ENCODE measurements at regions not wholly inside any gene's neighbourhood (a gene's known extent, or its start where the extent isn't known, plus 50 kb on each side); places are given as distances from the start of the nearest gene placed in this dataset.

GRCh38 chr10:31210190-31210589 is 108.8 kb upstream of the ZEB1 start:
- no peak for DNase-seq (ENCODE audit: low spot score)
- Histone ChIP-seq H3K79me2 (ENCODE audit: insufficient read depth, low read length) (no peaks in the 10 kb centered on the region), H3K27me3 (ENCODE audit: control insufficient read depth in 1 of 2, insufficient read depth in 2 of 2, low read length in 2 of 2) (peaks cover 0 to 22% of the 10 kb centered on the region in 2 experiments; a peak in 3 of 5 replicates), H3K4me2 (ENCODE audit: low read depth, low read length) (no peak overlapping the region), H4K20me1 (ENCODE audit: insufficient read depth, low read length) (no peaks in the 10 kb centered on the region), H3K36me3 (replicated peaks in 1 of 2; ENCODE audit: control insufficient read depth in 1 of 2, insufficient read depth in 2 of 2, low read length in 2 of 2) (no peaks in the 10 kb centered on the region), H3K9ac (ENCODE audit: insufficient read depth, low read depth, low read length) (no peak overlapping the region), H2AFZ (ENCODE audit: low read length) (no peak overlapping the region), H3K9me3 (ENCODE audit: low read length) (no peaks in the 10 kb centered on the region), H3K27ac (ENCODE audit: extremely low read length, insufficient read depth, low read length) (no peak overlapping the region), H3K4me1 (ENCODE audit: insufficient read depth, low read length) (no peaks in the 10 kb centered on the region), H3K4me3 (replicated peaks in 1 of 3; ENCODE audit: insufficient read depth in 1 of 3, low read depth in 2 of 3, low read length in 3 of 3) (no peak overlapping the region)
- intact Hi-C loops (cut with micrococcal nuclease; ENCODE audit: unreplicated experiment) (no loop called here), in situ Hi-C loops (cut with HindIII; ENCODE audit: extremely low pct_ligation_motif_present, low pct_unique_long_range_greater_than_20kb) (no loop called here)
- FAIRE-seq = no peak
- TF ChIP-seq NFATC3 (CRISPR knock-in tag; IDR thresholded peaks at IDR 0.05) (no peak), SAP130 (CRISPR knock-in tag; IDR thresholded peaks at IDR 0.05; ENCODE audit: low read depth) (no peak), ZSCAN12 (CRISPR knock-in tag; IDR thresholded peaks at IDR 0.05) (no peak), SOX5 (CRISPR knock-in tag; IDR thresholded peaks at IDR 0.05; ENCODE audit: borderline replicate concordance) (no peak), PCBP2 (optimal IDR thresholded peaks at IDR 0.05; ENCODE audit: low read depth, low read length, poor library complexity, severe bottlenecking) (no peak), ZNF234 (CRISPR knock-in tag; conservative IDR thresholded peaks at IDR 0.05) (no peak), HMGXB3 (CRISPR knock-in tag; IDR thresholded peaks at IDR 0.05; ENCODE audit: borderline replicate concordance) (no peak), ZBTB44 (CRISPR knock-in tag; IDR thresholded peaks at IDR 0.05) (no peak), RERE (CRISPR knock-in tag; IDR thresholded peaks at IDR 0.05; ENCODE audit: low read depth) (no peak), ZNF143 (CRISPR knock-in tag; IDR thresholded peaks at IDR 0.05) (no peak), ZC3H13 (CRISPR knock-in tag; IDR thresholded peaks at IDR 0.05) (no peak)
- WGBS (ENCODE audit: low lambda C conversion rate) = 59% methylated on average over 7 of the region's 7 CpGs
- no TSS peak for BruUV-seq (replicated peaks)
- ChIA-PET CTCF (ENCODE audit: low intra/inter-chr PET ratio, low total read pairs) (no interaction called here), POLR2A (no interaction called here)
- ATAC-seq = no peak
